HCT116 (cell line): ENCODE measurements at regions not wholly inside any gene's neighbourhood (a gene's known extent, or its start where the extent isn't known, plus 50 kb on each side); places are given as distances from the start of the nearest gene placed in this dataset.

Experiments
- CBX3 ChIP-seq: IDR thresholded peaks from 2 replicates; pipeline ENCODE4 v1.6.1; 2012; ENCODE audit warnings: low read depth
- EZH2phosphoT487 ChIP-seq: fragments of 200-600 bp; IDR thresholded peaks from 2 replicates; pipeline ENCODE4 v1.6.1; 2018; ENCODE audit warnings: antibody characterized with exemption, borderline replicate concordance
- POLR2A ChIP-seq: IDR thresholded peaks from 2 replicates; pipeline ENCODE4 v1.7.0; 2011; ENCODE audit warnings: borderline replicate concordance; ENCODE audit not compliant: insufficient read depth, insufficient read length; ENCODE audit errors: extremely low read depth
- POLR2AphosphoS5 ChIP-seq: IDR thresholded peaks from 2 replicates; pipeline ENCODE4 v1.6.1; 2011; ENCODE audit warnings: mild to moderate bottlenecking, low read depth, low read length, moderate library complexity
- SIN3A ChIP-seq: IDR thresholded peaks from 2 replicates; pipeline ENCODE4 v1.6.1; 2012; ENCODE audit warnings: low read depth
- YY1 ChIP-seq: IDR thresholded peaks from 2 replicates; pipeline ENCODE4 v1.6.1; 2011; ENCODE audit warnings: low read length, low read depth, moderate library complexity, mild to moderate bottlenecking; ENCODE audit not compliant: insufficient replicate concordance; ENCODE audit errors: extremely low read depth
- TF ChIP-seq, protein P1 (sequence below), 3 experiments: fragments of 200-600 bp in 1 of 3; sonication (generic) in 1 of 3; IDR thresholded peaks in 2 of 3; conservative IDR thresholded peaks in 1 of 3; 2 replicates each; pipeline ENCODE4 v1.5.1; 2012 to 2017; ENCODE audit warnings: low read depth in 2 of 3, low read length in 2 of 3, antibody characterized with exemption in 1 of 3, borderline replicate concordance in 1 of 3, control low read depth in 1 of 3, mild to moderate bottlenecking in 1 of 3, mixed read lengths in 1 of 3, mixed run types in 1 of 3, moderate library complexity in 1 of 3; ENCODE audit not compliant: insufficient read depth in 1 of 3
- TF ChIP-seq, protein P2 (sequence below): IDR thresholded peaks from 2 replicates; pipeline ENCODE4 v1.6.1; 2012
- TF ChIP-seq, protein P3 (sequence below): IDR thresholded peaks from 2 replicates; pipeline ENCODE4 v1.6.1; 2012
- TF ChIP-seq, protein P4 (sequence below): IDR thresholded peaks from 2 replicates; pipeline ENCODE4 v1.6.1; 2011; ENCODE audit warnings: mild to moderate bottlenecking, low read length, moderate library complexity; ENCODE audit not compliant: insufficient replicate concordance; ENCODE audit errors: extremely low read depth

DNA sequence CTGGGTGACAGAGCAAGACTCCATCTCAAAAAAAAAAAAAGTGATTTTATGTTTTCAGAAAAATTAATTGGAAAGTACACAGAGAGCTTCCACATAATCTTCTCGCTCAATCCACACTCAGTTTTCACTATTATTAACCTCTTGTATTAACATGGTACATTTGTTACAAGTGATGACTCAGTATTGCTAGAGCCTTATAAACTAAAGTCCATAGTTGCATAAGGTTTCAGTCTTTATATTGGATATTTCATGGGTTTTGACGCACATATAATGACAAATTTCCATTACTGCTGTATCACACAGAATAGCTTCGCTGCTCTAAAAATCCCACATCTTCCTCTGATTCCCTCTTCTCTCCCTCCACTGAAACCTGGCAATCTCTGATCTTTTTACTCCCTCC, 603.5 kb downstream of the XIRP2 start:
- TF ChIP-seq EZH2phosphoT487 (no peak), SIN3A (no peak), YY1 (no peak), POLR2AphosphoS5 (no peak), POLR2A (no peak), CBX3 (no peak)
- TF ChIP-seq, protein P1, sequence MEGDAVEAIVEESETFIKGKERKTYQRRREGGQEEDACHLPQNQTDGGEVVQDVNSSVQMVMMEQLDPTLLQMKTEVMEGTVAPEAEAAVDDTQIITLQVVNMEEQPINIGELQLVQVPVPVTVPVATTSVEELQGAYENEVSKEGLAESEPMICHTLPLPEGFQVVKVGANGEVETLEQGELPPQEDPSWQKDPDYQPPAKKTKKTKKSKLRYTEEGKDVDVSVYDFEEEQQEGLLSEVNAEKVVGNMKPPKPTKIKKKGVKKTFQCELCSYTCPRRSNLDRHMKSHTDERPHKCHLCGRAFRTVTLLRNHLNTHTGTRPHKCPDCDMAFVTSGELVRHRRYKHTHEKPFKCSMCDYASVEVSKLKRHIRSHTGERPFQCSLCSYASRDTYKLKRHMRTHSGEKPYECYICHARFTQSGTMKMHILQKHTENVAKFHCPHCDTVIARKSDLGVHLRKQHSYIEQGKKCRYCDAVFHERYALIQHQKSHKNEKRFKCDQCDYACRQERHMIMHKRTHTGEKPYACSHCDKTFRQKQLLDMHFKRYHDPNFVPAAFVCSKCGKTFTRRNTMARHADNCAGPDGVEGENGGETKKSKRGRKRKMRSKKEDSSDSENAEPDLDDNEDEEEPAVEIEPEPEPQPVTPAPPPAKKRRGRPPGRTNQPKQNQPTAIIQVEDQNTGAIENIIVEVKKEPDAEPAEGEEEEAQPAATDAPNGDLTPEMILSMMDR (IDR thresholded peaks at IDR 0.05 in 2 of 3, conservative IDR thresholded peaks at IDR 0.05 in 1 of 3; ENCODE audit: borderline replicate concordance in 1 of 3, insufficient read depth in 1 of 3, low read depth in 2 of 3, low read length in 2 of 3): no peak
- TF ChIP-seq, protein P2, sequence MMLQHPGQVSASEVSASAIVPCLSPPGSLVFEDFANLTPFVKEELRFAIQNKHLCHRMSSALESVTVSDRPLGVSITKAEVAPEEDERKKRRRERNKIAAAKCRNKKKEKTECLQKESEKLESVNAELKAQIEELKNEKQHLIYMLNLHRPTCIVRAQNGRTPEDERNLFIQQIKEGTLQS: no peak
- TF ChIP-seq, protein P3, sequence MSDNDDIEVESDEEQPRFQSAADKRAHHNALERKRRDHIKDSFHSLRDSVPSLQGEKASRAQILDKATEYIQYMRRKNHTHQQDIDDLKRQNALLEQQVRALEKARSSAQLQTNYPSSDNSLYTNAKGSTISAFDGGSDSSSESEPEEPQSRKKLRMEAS: no peak
- TF ChIP-seq, protein P4, sequence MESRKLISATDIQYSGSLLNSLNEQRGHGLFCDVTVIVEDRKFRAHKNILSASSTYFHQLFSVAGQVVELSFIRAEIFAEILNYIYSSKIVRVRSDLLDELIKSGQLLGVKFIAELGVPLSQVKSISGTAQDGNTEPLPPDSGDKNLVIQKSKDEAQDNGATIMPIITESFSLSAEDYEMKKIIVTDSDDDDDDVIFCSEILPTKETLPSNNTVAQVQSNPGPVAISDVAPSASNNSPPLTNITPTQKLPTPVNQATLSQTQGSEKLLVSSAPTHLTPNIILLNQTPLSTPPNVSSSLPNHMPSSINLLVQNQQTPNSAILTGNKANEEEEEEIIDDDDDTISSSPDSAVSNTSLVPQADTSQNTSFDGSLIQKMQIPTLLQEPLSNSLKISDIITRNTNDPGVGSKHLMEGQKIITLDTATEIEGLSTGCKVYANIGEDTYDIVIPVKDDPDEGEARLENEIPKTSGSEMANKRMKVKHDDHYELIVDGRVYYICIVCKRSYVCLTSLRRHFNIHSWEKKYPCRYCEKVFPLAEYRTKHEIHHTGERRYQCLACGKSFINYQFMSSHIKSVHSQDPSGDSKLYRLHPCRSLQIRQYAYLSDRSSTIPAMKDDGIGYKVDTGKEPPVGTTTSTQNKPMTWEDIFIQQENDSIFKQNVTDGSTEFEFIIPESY: no peak
